ENCODE measurements at regions not wholly inside any gene's neighbourhood (a gene's known extent, or its start where the extent isn't known, plus 50 kb on each side); places are given as distances from the start of the nearest gene placed in this dataset.
"Not testable (repeated sequence)": the region's sequence is repeated elsewhere in the genome, so short reads cannot be mapped to it uniquely, and the experiment has no call there.

- no peak for DNase-seq
Observed at GRCh38 chr3:103511891-103512290, 1077.1 kb downstream of the ZPLD1 start.

- no peak for DNase-seq
Observed at GRCh38 chr3:103512595-103512994, 1077.8 kb downstream of the ZPLD1 start.

- no peak for DNase-seq
Observed at GRCh38 chr3:103513003-103513402, 1078.2 kb downstream of the ZPLD1 start.

- DNase-seq = no peak
Observed at GRCh38 chr3:103515116-103515515, 1080.3 kb downstream of the ZPLD1 start.

- DNase-seq = no peak
Observed at GRCh38 chr3:103516950-103517349, 1082.1 kb downstream of the ZPLD1 start.

GRCh38 chr3:103531327-103531726 lies 1096.5 kb downstream of the ZPLD1 start:
- DNase-seq = not testable (repeated sequence)

- DNase-seq = no peak
Observed at GRCh38 chr3:103532986-103533385, 1098.2 kb downstream of the ZPLD1 start.

GRCh38 chr3:103554451-103554850 lies 1119.6 kb downstream of the ZPLD1 start:
- DNase-seq = no peak

- not testable (repeated sequence) for DNase-seq
Observed at GRCh38 chr3:103564116-103564515, 1129.3 kb downstream of the ZPLD1 start.

- no peak for DNase-seq
Observed at GRCh38 chr3:103585809-103586208, 1151.0 kb downstream of the ZPLD1 start.

- DNase-seq = no peak
Observed at GRCh38 chr3:103589770-103590169, 1155.0 kb downstream of the ZPLD1 start.

GRCh38 chr3:103600844-103601243 lies 1166.0 kb downstream of the ZPLD1 start:
- DNase-seq = no peak

GRCh38 chr3:103601666-103602065 lies 1166.9 kb downstream of the ZPLD1 start:
- DNase-seq = no peak

- DNase-seq = no peak
Observed at GRCh38 chr3:103609472-103609871, 1174.7 kb downstream of the ZPLD1 start.

GRCh38 chr3:103613397-103614156 lies 1178.8 kb downstream of the ZPLD1 start:
- DNase-seq = no peak

- no peak for DNase-seq
Observed at GRCh38 chr3:103614719-103615118, 1179.9 kb downstream of the ZPLD1 start.

- DNase-seq = no peak
Observed at GRCh38 chr3:103617961-103618360, 1183.1 kb downstream of the ZPLD1 start.

GRCh38 chr3:103624271-103624670 lies 1189.5 kb downstream of the ZPLD1 start:
- no peak for DNase-seq

GRCh38 chr3:103629391-103629790 lies 1194.6 kb downstream of the ZPLD1 start:
- no peak for DNase-seq

GRCh38 chr3:103644450-103644849 lies 1209.6 kb downstream of the ZPLD1 start:
- DNase-seq = no peak

- DNase-seq = no peak
Observed at GRCh38 chr3:103653996-103654395, 1219.2 kb downstream of the ZPLD1 start.

GRCh38 chr3:103657756-103658155 lies 1222.9 kb downstream of the ZPLD1 start:
- no peak for DNase-seq

GRCh38 chr3:103660810-103661209 lies 1226.0 kb downstream of the ZPLD1 start:
- no peak for DNase-seq

- DNase-seq = no peak
Observed at GRCh38 chr3:103662591-103662990, 1227.8 kb downstream of the ZPLD1 start.

- DNase-seq = no peak
Observed at GRCh38 chr3:103672346-103672745, 1237.5 kb downstream of the ZPLD1 start.

Data from activated gamma-delta T cell (primary cell).